HCT116 (cell line): ENCODE measurements at regions not wholly inside any gene's neighbourhood (a gene's known extent, or its start where the extent isn't known, plus 50 kb on each side); places are given as distances from the start of the nearest gene placed in this dataset.

Experiments
- ATAC-seq: fragments of 200-7000 bp; cut with Tn5 transposase; 2 replicates; pipeline ENCODE4 v1.9.1; 2020; ENCODE audit warnings: mild to moderate bottlenecking, moderate library complexity
- BruUV-seq: library from RNA; stranded (reverse); fragments of 400-500 nt; replicated peaks from 2 replicates; lab custom pipeline; 2021; lab: Mats Ljungman, UMichigan
- CTCF ChIA-PET: fragments of 300-600 bp; sonication (Branson Sonifier 250); formaldehyde crosslinking; loops from one replicate; lab custom pipeline; 2021; ENCODE audit warnings: antibody characterized with exemption; lab: Charles Lee
- POLR2A ChIA-PET: fragments of 300-600, 350-600 bp; sonication (Branson Sonifier 250); formaldehyde crosslinking; loops from one replicate; lab custom pipeline; 2021; ENCODE audit warnings: antibody characterized with exemption; lab: Charles Lee
- RAD21 ChIA-PET, 2 experiments: fragments of 300-600 bp; sonication (Branson Sonifier 250); formaldehyde crosslinking; loops; one replicate each; lab custom pipeline; 2023; ENCODE audit warnings: low total read pairs in 2 of 2; ENCODE audit not compliant: uncharacterized antibody in 2 of 2, unreplicated experiment in 2 of 2, low non-redundant PET in 1 of 2; lab: Charles Lee
- DNase-seq: peaks from one replicate; pipeline ENCODE4 v3.0.0-alpha.2; 2010; ENCODE audit warnings: low read depth, low spot score
- H2AFZ ChIP-seq: fragments of 200-600 bp; shearing (Covaris generic), sonication (generic); 2 replicates; pipeline ENCODE4 v1.6.1; 2017; ENCODE audit warnings: low read depth, mixed run types, mixed read lengths, antibody characterized with exemption, low read length; ENCODE audit not compliant: poor library complexity, severe bottlenecking
- H3K27ac ChIP-seq: 2 replicates; pipeline ENCODE4 v1.5.1; 2012; ENCODE audit warnings: low read depth, low read length
- H3K27me3 ChIP-seq: fragments of 200-600 bp; sonication (generic); 2 replicates; pipeline ENCODE4 v1.6.1; 2016; ENCODE audit warnings: mixed run types, low read length, mixed read lengths; ENCODE audit not compliant: insufficient read depth
- H3K36me3 ChIP-seq, 2 experiments: fragments of 200-500 bp in 1 of 2; fragments of 200-600 bp in 1 of 2; sonication (Bioruptor generic) in 1 of 2; sonication (generic) in 1 of 2; 2 replicates each; pipeline versions ENCODE4 v1.5.1 to v1.6.1; 2014 to 2016; ENCODE audit warnings: low read length in 2 of 2, inconsistent platforms in 1 of 2, mixed read lengths in 1 of 2, mixed run types in 1 of 2; ENCODE audit not compliant: insufficient read depth in 2 of 2, control insufficient read depth in 1 of 2
- H3K4me1 ChIP-seq, 2 experiments: fragments of 200-600 bp in 1 of 2; sonication (generic) in 1 of 2; 2 replicates each; pipeline versions ENCODE4 v1.5.1 to v1.6.1; 2012 to 2017; ENCODE audit warnings: low read length in 2 of 2, inconsistent platforms in 1 of 2, mild to moderate bottlenecking in 1 of 2, mixed read lengths in 1 of 2, mixed run types in 1 of 2, moderate library complexity in 1 of 2; ENCODE audit not compliant: insufficient read depth in 2 of 2, control insufficient read depth in 1 of 2
- H3K4me2 ChIP-seq: fragments of 200-600 bp; sonication (generic); 2 replicates; pipeline ENCODE4 v1.6.1; 2017; ENCODE audit warnings: mixed run types, low read length, mixed read lengths
- H3K4me3 ChIP-seq, 2 experiments: fragments of 200-600 bp in 1 of 2; sonication (generic) in 1 of 2; replicated peaks in 1 of 2; 2 replicates each; pipeline ENCODE4 v1.5.1; 2011 to 2016; ENCODE audit warnings: low read length in 2 of 2, control low read depth in 1 of 2, low read depth in 1 of 2, mild to moderate bottlenecking in 1 of 2, mixed read lengths in 1 of 2, mixed run types in 1 of 2
- H3K79me2 ChIP-seq: fragments of 200-600 bp; sonication (generic); 2 replicates; pipeline ENCODE4 v1.6.1; 2017; ENCODE audit warnings: mild to moderate bottlenecking, mixed run types, low read length, moderate library complexity, mixed read lengths; ENCODE audit not compliant: insufficient read depth
- H3K9ac ChIP-seq: fragments of 200-600 bp; sonication (generic); 2 replicates; pipeline ENCODE4 v1.6.1; 2016; ENCODE audit warnings: low read length, mixed read lengths
- H3K9me2 ChIP-seq: fragments of 200-600 bp; sonication (generic), shearing (Covaris generic); 2 replicates; pipeline ENCODE4 v1.6.1; 2017; ENCODE audit warnings: mixed run types, mild to moderate bottlenecking, moderate library complexity; ENCODE audit not compliant: insufficient read depth
- H3K9me3 ChIP-seq, 2 experiments: fragments of 200-500 bp in 1 of 2; fragments of 200-600 bp in 1 of 2; sonication (Bioruptor generic) in 1 of 2; sonication (generic) in 1 of 2; 2 replicates each; pipeline ENCODE4 v1.6.1; 2014 to 2017; ENCODE audit warnings: low read length in 2 of 2, mixed read lengths in 2 of 2, inconsistent platforms in 1 of 2, low read depth in 1 of 2, mild to moderate bottlenecking in 1 of 2, mixed run types in 1 of 2, moderate library complexity in 1 of 2; ENCODE audit not compliant: control insufficient read depth in 1 of 2, insufficient read depth in 1 of 2
- H4K20me1 ChIP-seq: fragments of 200-600 bp; sonication (generic), shearing (Covaris generic); 2 replicates; pipeline ENCODE4 v1.6.1; 2017; ENCODE audit warnings: mixed run types, mild to moderate bottlenecking, moderate library complexity; ENCODE audit not compliant: insufficient read depth
- ATF3 ChIP-seq: IDR thresholded peaks from 2 replicates; pipeline ENCODE4 v1.6.1; 2012
- CBX3 ChIP-seq: IDR thresholded peaks from 2 replicates; pipeline ENCODE4 v1.6.1; 2012; ENCODE audit warnings: low read depth
- CEBPB ChIP-seq: IDR thresholded peaks from 2 replicates; pipeline ENCODE4 v1.6.1; 2012; ENCODE audit warnings: low read depth
- EGR1 ChIP-seq: IDR thresholded peaks from 2 replicates; pipeline ENCODE4 v1.6.1; 2012; ENCODE audit warnings: low read depth
- ELF1 ChIP-seq: IDR thresholded peaks from 2 replicates; pipeline ENCODE4 v1.6.1; 2012; ENCODE audit warnings: low read depth, borderline replicate concordance
- EZH2 ChIP-seq: fragments of 200-600 bp; sonication (generic); IDR thresholded peaks from 2 replicates; pipeline ENCODE4 v1.6.1; 2017; ENCODE audit warnings: antibody characterized with exemption, mixed run types
- FOSL1 ChIP-seq: IDR thresholded peaks from 2 replicates; pipeline ENCODE4 v1.6.1; 2012; ENCODE audit warnings: low read depth
- JUND ChIP-seq: IDR thresholded peaks from 2 replicates; pipeline ENCODE4 v1.6.1; 2012
- MAX ChIP-seq: IDR thresholded peaks from 2 replicates; pipeline ENCODE4 v1.6.1; 2012
- POLR2AphosphoS5 ChIP-seq: IDR thresholded peaks from 2 replicates; pipeline ENCODE4 v1.6.1; 2011; ENCODE audit warnings: mild to moderate bottlenecking, low read depth, low read length, moderate library complexity
- SIN3A ChIP-seq: IDR thresholded peaks from 2 replicates; pipeline ENCODE4 v1.6.1; 2012; ENCODE audit warnings: low read depth
- SP1 ChIP-seq: IDR thresholded peaks from 2 replicates; pipeline ENCODE4 v1.6.1; 2012; ENCODE audit warnings: low read depth
- SRF ChIP-seq: IDR thresholded peaks from 2 replicates; pipeline ENCODE4 v1.6.1; 2012; ENCODE audit warnings: low read depth
- YY1 ChIP-seq: IDR thresholded peaks from 2 replicates; pipeline ENCODE4 v1.6.1; 2011; ENCODE audit warnings: low read length, low read depth, moderate library complexity, mild to moderate bottlenecking; ENCODE audit not compliant: insufficient replicate concordance; ENCODE audit errors: extremely low read depth
- ZNF274 ChIP-seq: fragments of 200-500 bp; sonication (Bioruptor generic); IDR thresholded peaks from 2 replicates; pipeline ENCODE4 v1.6.1; 2014; ENCODE audit warnings: mild to moderate bottlenecking, low read depth, low read length, inconsistent platforms
- intact Hi-C: fragments of 100-400 bp; cut with micrococcal nuclease; formaldehyde crosslinking; loops from 2 replicates; pipeline ENCODE4 v1.10.0; 2022
- TF ChIP-seq, protein P1 (sequence below): IDR thresholded peaks from 2 replicates; pipeline ENCODE4 v1.6.1; 2011; ENCODE audit warnings: mild to moderate bottlenecking, low read length, moderate library complexity; ENCODE audit not compliant: insufficient replicate concordance; ENCODE audit errors: extremely low read depth
- TF ChIP-seq, protein P2 (sequence below), 3 experiments: fragments of 200-600 bp in 1 of 3; sonication (generic) in 1 of 3; IDR thresholded peaks in 2 of 3; conservative IDR thresholded peaks in 1 of 3; 2 replicates each; pipeline ENCODE4 v1.5.1; 2012 to 2017; ENCODE audit warnings: low read depth in 2 of 3, low read length in 2 of 3, antibody characterized with exemption in 1 of 3, borderline replicate concordance in 1 of 3, control low read depth in 1 of 3, mild to moderate bottlenecking in 1 of 3, mixed read lengths in 1 of 3, mixed run types in 1 of 3, moderate library complexity in 1 of 3; ENCODE audit not compliant: insufficient read depth in 1 of 3
- TF ChIP-seq, protein P3 (sequence below): IDR thresholded peaks from 2 replicates; pipeline ENCODE4 v1.6.1; 2012; ENCODE audit warnings: low read depth

DNA sequence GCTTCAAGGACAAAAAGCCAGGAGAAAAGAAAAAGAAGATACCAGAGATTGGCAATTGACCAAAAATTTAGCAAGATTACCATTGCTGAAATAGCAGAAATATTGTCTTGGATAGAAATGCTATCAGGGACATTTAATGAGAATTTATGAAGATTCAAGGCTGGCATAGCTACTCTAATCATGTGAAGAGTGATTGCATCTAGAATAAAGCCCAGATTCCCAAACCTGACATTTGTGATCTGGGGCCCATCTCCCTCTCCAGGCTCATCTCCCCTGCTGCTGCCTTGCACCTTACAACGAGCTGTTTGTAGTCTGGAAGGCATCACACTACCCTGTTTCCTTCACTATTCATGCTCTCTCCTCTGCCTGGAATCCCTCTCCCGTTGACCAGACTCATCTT is 114.5 kb downstream of the C9orf152 start:
- H3K9me3 ChIP-seq, result no peaks in the 10 kb centered on the region
- no peak overlapping the region for H2AFZ ChIP-seq
- TF ChIP-seq EZH2, result no peak
- TF ChIP-seq FOSL1, result no peak
- no peak for TF ChIP-seq CBX3
- TF ChIP-seq YY1, result no peak
- no peak for TF ChIP-seq JUND
- TF ChIP-seq CEBPB, result no peak
- TF ChIP-seq ELF1, result no peak
- no peak for TF ChIP-seq SP1
- no peak for TF ChIP-seq EGR1
- TF ChIP-seq, protein P1, sequence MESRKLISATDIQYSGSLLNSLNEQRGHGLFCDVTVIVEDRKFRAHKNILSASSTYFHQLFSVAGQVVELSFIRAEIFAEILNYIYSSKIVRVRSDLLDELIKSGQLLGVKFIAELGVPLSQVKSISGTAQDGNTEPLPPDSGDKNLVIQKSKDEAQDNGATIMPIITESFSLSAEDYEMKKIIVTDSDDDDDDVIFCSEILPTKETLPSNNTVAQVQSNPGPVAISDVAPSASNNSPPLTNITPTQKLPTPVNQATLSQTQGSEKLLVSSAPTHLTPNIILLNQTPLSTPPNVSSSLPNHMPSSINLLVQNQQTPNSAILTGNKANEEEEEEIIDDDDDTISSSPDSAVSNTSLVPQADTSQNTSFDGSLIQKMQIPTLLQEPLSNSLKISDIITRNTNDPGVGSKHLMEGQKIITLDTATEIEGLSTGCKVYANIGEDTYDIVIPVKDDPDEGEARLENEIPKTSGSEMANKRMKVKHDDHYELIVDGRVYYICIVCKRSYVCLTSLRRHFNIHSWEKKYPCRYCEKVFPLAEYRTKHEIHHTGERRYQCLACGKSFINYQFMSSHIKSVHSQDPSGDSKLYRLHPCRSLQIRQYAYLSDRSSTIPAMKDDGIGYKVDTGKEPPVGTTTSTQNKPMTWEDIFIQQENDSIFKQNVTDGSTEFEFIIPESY, result no peak
- no peak for TF ChIP-seq ATF3
- TF ChIP-seq, protein P2, sequence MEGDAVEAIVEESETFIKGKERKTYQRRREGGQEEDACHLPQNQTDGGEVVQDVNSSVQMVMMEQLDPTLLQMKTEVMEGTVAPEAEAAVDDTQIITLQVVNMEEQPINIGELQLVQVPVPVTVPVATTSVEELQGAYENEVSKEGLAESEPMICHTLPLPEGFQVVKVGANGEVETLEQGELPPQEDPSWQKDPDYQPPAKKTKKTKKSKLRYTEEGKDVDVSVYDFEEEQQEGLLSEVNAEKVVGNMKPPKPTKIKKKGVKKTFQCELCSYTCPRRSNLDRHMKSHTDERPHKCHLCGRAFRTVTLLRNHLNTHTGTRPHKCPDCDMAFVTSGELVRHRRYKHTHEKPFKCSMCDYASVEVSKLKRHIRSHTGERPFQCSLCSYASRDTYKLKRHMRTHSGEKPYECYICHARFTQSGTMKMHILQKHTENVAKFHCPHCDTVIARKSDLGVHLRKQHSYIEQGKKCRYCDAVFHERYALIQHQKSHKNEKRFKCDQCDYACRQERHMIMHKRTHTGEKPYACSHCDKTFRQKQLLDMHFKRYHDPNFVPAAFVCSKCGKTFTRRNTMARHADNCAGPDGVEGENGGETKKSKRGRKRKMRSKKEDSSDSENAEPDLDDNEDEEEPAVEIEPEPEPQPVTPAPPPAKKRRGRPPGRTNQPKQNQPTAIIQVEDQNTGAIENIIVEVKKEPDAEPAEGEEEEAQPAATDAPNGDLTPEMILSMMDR (IDR thresholded peaks at IDR 0.05 in 2 of 3, conservative IDR thresholded peaks at IDR 0.05 in 1 of 3; ENCODE audit: borderline replicate concordance in 1 of 3, insufficient read depth in 1 of 3, low read depth in 2 of 3, low read length in 2 of 3), result no peak
- TF ChIP-seq POLR2AphosphoS5, result no peak
- no peak for TF ChIP-seq MAX
- TF ChIP-seq, protein P3, sequence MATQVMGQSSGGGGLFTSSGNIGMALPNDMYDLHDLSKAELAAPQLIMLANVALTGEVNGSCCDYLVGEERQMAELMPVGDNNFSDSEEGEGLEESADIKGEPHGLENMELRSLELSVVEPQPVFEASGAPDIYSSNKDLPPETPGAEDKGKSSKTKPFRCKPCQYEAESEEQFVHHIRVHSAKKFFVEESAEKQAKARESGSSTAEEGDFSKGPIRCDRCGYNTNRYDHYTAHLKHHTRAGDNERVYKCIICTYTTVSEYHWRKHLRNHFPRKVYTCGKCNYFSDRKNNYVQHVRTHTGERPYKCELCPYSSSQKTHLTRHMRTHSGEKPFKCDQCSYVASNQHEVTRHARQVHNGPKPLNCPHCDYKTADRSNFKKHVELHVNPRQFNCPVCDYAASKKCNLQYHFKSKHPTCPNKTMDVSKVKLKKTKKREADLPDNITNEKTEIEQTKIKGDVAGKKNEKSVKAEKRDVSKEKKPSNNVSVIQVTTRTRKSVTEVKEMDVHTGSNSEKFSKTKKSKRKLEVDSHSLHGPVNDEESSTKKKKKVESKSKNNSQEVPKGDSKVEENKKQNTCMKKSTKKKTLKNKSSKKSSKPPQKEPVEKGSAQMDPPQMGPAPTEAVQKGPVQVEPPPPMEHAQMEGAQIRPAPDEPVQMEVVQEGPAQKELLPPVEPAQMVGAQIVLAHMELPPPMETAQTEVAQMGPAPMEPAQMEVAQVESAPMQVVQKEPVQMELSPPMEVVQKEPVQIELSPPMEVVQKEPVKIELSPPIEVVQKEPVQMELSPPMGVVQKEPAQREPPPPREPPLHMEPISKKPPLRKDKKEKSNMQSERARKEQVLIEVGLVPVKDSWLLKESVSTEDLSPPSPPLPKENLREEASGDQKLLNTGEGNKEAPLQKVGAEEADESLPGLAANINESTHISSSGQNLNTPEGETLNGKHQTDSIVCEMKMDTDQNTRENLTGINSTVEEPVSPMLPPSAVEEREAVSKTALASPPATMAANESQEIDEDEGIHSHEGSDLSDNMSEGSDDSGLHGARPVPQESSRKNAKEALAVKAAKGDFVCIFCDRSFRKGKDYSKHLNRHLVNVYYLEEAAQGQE, result no peak
- no peak for TF ChIP-seq SIN3A
- TF ChIP-seq ZNF274, result no peak
- no peak for TF ChIP-seq SRF
- ChIA-PET POLR2A (no interaction called here), RAD21 (no interaction called here), CTCF (no interaction called here)
- no peak overlapping the region for H3K4me2 ChIP-seq
- no peak overlapping the region for H3K9ac ChIP-seq
- H3K27me3 ChIP-seq, result no peaks in the 10 kb centered on the region
- no peaks in the 10 kb centered on the region for H3K9me2 ChIP-seq
- H3K4me3 ChIP-seq, result no peak overlapping the region
- peaks cover 10% of the 10 kb centered on the region; the same call in 1 of the 2 replicates for H4K20me1 ChIP-seq
- H3K79me2 ChIP-seq, result peaks cover 79% of the 10 kb centered on the region
- no peak for DNase-seq
- H3K4me1 ChIP-seq, result peaks cover 17 to 19% of the 10 kb centered on the region in 2 experiments; a peak in 3 of 4 replicates
- BruUV-seq, result no TSS peak
- no peaks in the 10 kb centered on the region for H3K36me3 ChIP-seq
- intact Hi-C loops, result no loop called here
- H3K27ac ChIP-seq, result no peak overlapping the region
- ATAC-seq, result no peak
